ENCODE measurements at regions not wholly inside any gene's neighbourhood (a gene's known extent, or its start where the extent isn't known, plus 50 kb on each side); places are given as distances from the start of the nearest gene placed in this dataset.

DNA sequence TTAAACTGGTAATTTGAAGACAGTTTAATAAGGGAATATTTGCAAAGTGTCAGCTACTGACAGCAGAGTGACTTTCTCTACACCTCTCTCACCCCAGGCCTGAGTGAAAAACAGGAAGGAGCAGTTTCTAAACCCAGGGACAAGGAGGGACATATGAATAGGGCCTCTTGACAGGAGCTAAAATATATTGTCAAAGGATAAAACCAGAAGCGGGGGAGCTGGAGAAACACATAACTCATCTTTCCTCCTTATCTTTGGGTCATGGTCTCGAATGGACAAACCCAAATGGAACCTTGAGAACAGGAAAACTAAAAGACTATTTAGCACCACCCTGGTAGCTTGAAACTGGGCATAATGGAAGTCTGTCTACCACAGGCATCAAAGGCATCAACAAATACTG, 197.5 kb upstream of the FOXA2 start:
- no peaks in the 10 kb centered on the region for H3K27me3 ChIP-seq (replicated peaks; ENCODE audit: control insufficient read depth, insufficient read depth, low read length)
- no peaks in the 10 kb centered on the region for H3K36me3 ChIP-seq (ENCODE audit: control insufficient read depth, insufficient read depth, low read length)
- no peak for DNase-seq (ENCODE audit: extremely low read depth, insufficient read length)
- no peak overlapping the region for H3K4me3 ChIP-seq (replicated peaks; ENCODE audit: low read depth, low read length)
- no peak for TF ChIP-seq CTCF (IDR thresholded peaks at IDR 0.05; ENCODE audit: insufficient read depth, low read length, poor library complexity, severe bottlenecking)

DNA sequence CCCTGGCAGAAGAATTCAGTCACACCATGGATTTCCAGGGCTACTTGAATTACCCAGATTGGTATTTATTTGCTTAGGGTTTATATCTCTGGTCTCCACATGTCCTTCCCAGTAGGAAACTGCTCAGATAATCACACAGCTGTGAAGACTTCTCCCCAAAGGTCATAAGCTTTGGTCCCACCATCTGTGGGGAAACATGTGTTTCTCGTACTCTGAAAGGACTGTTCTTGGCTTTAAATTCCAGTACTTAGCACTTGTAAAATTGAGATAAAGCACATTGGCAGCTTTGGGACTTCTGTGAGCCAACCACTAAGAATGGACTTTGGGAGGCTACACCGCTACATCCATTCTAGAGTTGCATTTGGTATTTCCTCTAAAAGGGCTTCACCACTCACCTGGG, 205.3 kb upstream of the FOXA2 start:
- Histone ChIP-seq H3K36me3 (ENCODE audit: control insufficient read depth, insufficient read depth, low read length) (no peaks in the 10 kb centered on the region), H3K4me3 (replicated peaks; ENCODE audit: low read depth, low read length) (no peak overlapping the region), H3K27me3 (replicated peaks; ENCODE audit: control insufficient read depth, insufficient read depth, low read length) (no peaks in the 10 kb centered on the region; the same call in 1 of the 2 replicates)
- no peak for TF ChIP-seq CTCF (IDR thresholded peaks at IDR 0.05; ENCODE audit: insufficient read depth, low read length, poor library complexity, severe bottlenecking)
- no peak for DNase-seq (ENCODE audit: extremely low read depth, insufficient read length)

- Histone ChIP-seq H3K36me3 (ENCODE audit: control insufficient read depth, insufficient read depth, low read length) (no peaks in the 10 kb centered on the region), H3K4me3 (replicated peaks; ENCODE audit: low read depth, low read length) (no peak overlapping the region), H3K27me3 (replicated peaks; ENCODE audit: control insufficient read depth, insufficient read depth, low read length) (no peaks in the 10 kb centered on the region; the same call in 1 of the 2 replicates)
- DNase-seq (ENCODE audit: extremely low read depth, insufficient read length), result no peak
- TF ChIP-seq CTCF (IDR thresholded peaks at IDR 0.05; ENCODE audit: insufficient read depth, low read length, poor library complexity, severe bottlenecking), result no peak
Observed at GRCh38 chr20:22791396-22791795, 207.0 kb upstream of the FOXA2 start.

- Histone ChIP-seq H3K27me3 (replicated peaks; ENCODE audit: control insufficient read depth, insufficient read depth, low read length) (no peaks in the 10 kb centered on the region; the same call in none of the 2 replicates), H3K36me3 (ENCODE audit: control insufficient read depth, insufficient read depth, low read length) (no peaks in the 10 kb centered on the region), H3K4me3 (replicated peaks; ENCODE audit: low read depth, low read length) (no peak overlapping the region)
- DNase-seq (ENCODE audit: extremely low read depth, insufficient read length), result no peak
- TF ChIP-seq CTCF (IDR thresholded peaks at IDR 0.05; ENCODE audit: insufficient read depth, low read length, poor library complexity, severe bottlenecking), result no peak
Observed at GRCh38 chr20:22791877-22792525, 207.6 kb upstream of the FOXA2 start.

GRCh38 chr20:22794200-22794599, 209.8 kb upstream of the FOXA2 start:
- no peak overlapping the region for H3K4me3 ChIP-seq (replicated peaks; ENCODE audit: low read depth, low read length)
- DNase-seq (ENCODE audit: extremely low read depth, insufficient read length), result no peak
- TF ChIP-seq CTCF (IDR thresholded peaks at IDR 0.05; ENCODE audit: insufficient read depth, low read length, poor library complexity, severe bottlenecking), result no peak
- no peaks in the 10 kb centered on the region; the same call in none of the 2 replicates for H3K27me3 ChIP-seq (replicated peaks; ENCODE audit: control insufficient read depth, insufficient read depth, low read length)
- H3K36me3 ChIP-seq (ENCODE audit: control insufficient read depth, insufficient read depth, low read length), result no peaks in the 10 kb centered on the region

DNA sequence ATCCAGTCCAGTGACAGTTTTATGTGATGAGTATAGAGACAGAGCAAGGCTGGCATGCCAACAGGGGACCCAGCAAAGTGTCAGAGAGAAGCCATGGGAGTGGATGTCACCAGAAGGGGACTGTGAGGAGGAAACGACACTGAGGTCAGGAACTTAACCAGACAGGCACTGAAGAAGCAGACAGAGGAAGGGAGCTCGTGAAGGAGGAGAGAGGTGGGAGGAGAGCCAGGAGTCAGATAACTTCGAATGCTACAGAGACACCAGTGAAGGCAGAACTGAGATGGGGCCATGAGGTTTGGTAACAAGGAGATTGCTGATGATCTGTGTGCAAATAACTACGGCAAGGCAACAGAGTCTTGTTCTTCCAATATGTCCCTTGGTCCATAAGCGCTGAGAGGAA, 211.1 kb upstream of the FOXA2 start:
- no peaks in the 10 kb centered on the region; the same call in none of the 2 replicates for H3K27me3 ChIP-seq (replicated peaks; ENCODE audit: control insufficient read depth, insufficient read depth, low read length)
- no peak for DNase-seq (ENCODE audit: extremely low read depth, insufficient read length)
- H3K36me3 ChIP-seq (ENCODE audit: control insufficient read depth, insufficient read depth, low read length), result no peaks in the 10 kb centered on the region
- no peak for TF ChIP-seq CTCF (IDR thresholded peaks at IDR 0.05; ENCODE audit: insufficient read depth, low read length, poor library complexity, severe bottlenecking)
- H3K4me3 ChIP-seq (replicated peaks; ENCODE audit: low read depth, low read length), result no peak overlapping the region

Data from GM06990 (cell line).